NCI-H187 treated with DMSO at 0.1 percent for 48 hours (cell line): ENCODE measurements at regions not wholly inside any gene's neighbourhood (a gene's known extent, or its start where the extent isn't known, plus 50 kb on each side); places are given as distances from the start of the nearest gene placed in this dataset.
"Not testable (repeated sequence)": the region's sequence is repeated elsewhere in the genome, so short reads cannot be mapped to it uniquely, and the experiment has no call there.

ENCODE experiments used
- DNase-seq: peaks from one replicate; lab custom pipeline; 2025; lab: John Stamatoyannopoulos, UW

DNA sequence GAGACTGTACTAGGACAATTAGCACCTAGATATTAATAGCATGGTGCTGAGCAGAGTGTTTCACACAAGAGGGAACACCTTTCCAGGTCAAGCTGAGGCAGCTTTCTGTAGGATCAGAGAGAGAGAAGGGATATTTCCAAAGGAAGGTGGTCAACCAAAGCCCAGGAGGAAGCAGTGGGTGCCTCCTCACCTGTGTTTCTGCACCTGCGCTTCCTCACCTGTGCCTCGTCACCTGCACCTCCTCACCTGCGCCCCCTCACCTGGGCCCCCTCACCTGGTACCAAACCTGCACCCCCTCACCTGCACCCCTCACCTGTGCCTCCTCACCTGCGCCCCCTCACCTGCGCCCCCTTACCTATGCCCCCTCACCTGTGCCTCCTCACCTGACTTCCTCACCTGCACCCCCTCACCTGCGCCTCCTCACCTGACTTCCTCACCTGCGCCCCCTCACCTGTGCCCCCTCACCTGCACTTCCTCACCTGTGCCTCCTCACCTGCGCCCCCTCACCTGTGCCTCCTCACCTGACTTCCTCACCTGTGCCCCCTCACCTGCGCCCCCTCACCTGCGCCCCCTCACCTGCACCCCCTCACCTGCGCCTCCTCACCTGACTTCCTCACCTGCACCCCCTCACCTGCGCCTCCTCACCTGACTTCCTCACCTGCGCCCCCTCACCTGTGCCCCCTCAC, 67.9 kb downstream of the TTLL2 start:
- no peak for DNase-seq

DNA sequence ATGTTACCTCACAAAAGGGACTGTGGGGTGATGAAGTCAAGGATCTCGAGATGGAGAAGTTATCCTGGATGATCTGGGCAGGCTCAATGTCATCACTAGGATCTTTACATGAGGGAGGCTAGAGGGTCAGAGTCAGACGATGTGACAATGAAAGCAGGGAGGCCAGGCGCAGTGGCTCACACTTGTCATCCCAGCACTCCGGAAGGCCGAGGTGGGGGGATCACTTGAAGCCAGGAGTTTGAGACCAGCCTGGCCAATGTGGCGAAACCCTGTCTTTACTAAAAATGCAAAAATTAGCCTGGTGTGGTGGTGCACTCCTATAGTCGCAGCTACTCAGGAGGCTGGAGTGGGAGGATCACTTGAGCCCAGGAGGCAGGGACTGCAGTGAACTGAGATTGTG, 68.8 kb downstream of the TTLL2 start:
- no peak for DNase-seq

DNA sequence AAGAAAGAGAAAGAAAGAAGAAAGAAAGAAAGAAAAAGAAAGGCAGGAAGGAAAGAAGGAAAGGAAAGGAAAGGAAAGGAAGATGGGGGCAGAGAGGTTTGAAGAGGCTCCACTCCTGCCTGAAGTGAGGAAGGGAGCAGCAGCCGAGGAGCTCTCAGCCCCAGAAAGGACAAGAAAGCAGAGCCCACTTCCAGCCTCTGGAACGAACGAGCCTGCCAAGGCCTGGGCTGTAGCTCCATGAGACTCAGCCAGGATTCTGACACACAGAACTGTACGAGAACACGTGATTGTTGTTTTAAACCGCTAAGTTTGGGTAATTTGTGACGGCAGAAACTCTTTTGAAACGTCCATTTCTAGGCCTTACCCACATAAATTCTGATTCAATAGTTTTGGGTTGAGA, 69.5 kb downstream of the TTLL2 start:
- no peak for DNase-seq

DNA sequence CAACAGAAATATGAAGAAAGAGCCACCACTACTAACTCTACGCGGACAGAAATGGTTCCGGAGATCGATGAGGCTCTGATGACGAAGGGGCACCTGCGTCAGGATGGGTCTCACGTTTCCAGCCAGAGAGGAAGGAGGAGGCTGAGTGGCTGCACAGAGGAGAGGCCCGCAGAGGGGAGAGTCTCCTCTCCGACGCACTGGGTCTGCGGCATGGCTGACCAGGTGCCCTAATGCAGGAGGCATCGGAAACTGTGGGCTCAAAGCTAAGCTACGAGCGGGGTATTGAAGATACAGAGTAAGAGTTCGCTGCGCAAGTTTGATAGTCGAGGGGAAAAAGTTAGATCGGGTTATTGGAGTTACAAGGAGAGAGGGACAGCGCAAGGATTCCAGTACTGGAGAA, 69.9 kb downstream of the TTLL2 start:
- DNase-seq = no peak

DNA sequence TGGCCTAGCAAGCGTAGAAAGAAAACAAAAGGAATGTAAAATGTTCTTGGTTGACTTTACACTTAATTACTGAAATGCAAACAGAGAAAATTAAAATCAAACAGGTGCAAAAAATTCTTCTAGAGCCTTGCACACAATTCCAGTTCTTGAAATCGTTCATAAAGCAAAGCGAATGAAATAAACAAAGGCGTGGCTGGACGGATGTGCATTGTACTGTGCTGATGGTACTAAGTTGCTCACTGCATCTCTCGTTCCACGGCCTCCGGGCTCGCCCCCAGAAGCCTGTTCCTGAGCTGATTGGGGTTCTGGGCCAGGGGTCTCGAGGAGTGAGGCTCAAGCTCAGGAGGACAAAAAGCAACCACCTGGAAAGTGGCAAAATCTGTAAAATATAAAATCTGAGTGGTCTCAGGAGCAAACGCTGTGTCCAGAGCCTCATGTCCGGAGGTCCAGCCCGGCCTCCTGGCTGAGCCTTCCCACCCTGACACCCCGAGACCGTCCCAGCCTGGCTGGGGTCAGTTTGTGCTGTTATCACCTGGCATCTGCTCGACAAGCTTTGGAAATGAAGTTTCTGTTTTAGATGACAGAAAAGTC, 71.3 kb downstream of the TTLL2 start:
- no peak for DNase-seq

DNA sequence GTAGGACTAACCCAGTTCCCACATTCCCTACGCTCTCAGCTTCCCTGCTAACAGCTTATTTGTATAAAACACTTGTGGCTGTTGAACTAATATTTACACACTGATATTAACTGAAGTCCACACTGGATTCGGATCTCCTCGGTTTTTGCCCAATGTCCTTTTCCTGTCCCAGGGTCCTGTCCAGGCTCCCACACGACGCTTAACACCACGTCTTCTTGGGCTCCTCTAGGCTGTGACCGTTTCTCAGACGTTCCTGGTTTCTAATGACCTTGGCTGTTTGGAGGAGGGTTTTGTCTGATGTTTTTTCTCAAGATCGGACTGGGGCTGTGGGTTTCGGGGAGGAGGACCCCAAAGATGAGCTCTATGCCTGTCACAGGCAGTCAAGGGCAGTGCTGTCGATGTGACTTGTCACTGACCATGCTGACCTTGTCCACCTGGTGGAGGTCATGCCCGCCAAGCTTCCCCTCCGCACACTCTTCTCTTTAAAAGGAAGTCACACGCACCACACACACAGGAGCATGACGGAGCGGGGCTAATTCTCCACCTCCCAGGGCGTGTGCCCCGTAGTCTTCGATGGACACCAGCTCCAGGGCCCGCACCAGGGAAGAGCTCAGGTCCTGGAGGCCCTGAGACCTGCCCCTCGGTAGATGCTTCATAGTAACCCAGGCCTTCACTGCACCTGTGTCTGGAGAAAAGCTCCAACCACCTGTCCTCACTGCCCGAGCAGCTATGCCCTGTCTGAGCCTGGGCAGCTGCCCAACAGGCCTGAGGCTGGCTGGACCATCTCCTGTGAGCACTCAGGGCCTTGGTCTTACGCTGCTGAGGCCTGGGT, 72.0 kb downstream of the TTLL2 start:
- DNase-seq = no peak

DNA sequence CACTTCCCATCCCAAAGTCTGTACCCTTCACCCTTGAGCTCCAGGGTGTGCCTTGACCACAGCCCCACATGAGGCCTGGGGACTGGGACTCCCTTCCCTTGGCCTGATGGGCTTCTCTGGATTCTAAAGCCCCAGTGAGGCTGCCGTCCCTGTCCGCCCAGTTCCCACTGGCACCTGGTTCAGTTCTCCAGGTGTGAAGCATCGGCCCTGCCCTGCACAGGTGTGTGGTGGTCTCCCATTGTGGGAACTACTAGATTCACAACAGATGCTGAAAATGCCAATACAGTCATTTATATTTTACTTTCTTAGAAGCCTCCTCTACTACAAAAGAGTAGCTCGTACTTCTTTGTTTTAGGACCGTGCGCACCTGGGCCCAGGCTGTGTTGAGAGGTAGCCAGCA, 72.8 kb downstream of the TTLL2 start:
- no peak for DNase-seq

DNA sequence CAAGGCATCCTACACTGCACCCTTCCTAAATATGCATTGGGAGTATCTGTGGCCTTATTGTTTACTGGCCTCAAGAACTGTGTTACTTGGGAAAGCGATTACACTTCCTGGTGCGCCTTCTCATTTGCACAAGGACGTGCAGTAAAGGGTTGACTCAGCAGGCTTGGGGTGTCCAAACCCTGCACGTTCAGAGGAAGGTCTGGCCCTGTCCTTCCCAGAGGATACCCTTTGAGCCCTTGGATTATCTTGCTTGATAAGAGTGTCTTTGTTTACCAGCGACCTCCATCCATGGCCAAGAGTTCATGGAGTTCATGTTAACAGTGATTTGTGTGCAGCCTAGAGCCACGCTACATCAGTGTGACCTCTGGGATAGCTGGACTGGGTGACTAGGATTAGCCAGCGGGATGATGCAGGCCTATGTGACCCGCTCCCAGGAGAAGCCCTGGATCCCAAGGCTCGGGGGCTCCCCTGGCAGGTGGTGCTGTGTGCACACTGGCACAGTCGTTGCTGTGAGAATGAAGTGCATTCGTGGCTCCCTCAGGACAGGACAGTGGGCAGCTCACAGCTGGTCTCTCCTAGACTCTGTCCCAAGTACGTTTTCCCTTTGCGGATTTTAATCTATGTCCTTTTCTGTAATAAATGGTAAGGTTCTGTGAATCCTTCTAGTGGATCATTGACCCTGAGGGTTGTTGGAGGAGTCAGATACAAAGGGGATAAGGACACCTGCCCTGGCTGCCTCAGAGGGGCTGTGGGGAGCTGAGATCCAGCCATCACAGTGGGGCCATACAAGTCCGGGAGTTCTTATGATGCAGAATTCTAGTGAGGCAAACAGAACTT, 73.5 kb downstream of the TTLL2 start:
- DNase-seq = no peak

DNA sequence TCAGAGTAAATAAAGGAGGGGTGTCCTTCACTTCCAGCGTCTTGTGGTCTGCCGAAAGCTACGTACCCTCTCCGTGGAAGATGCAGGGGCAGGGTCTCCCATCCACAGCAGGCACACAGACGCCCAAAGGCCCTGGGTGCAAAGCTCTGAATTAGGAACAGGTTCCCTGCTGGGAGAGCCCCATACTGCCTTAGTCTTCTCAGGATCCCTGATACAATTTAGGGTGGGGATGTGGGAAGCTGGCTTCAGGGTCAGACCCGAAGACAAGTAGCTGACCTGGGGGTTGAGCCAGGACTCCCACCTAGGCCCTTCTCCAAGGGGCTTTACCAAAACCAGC, 74.1 kb downstream of the TTLL2 start:
- DNase-seq = no peak

DNA sequence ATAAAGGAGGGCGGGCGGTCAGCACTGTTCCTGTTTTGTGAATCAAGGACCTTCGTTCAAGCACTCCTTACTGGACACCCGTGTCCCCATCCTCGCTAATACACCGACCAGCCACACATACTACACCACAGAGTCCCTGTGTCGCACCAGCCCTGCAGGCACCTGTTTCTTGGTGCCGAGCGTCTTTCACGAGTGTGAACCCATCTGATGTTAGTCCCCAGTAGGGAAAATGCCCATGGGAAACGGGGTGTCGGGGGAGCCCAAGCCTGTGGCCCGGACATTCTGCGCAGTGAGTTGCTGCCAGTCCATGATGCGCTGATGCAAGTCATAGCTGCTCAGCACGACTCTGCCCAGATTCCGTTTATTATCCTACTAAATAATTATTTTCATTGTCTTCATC, 74.7 kb downstream of the TTLL2 start:
- DNase-seq = no peak

DNA sequence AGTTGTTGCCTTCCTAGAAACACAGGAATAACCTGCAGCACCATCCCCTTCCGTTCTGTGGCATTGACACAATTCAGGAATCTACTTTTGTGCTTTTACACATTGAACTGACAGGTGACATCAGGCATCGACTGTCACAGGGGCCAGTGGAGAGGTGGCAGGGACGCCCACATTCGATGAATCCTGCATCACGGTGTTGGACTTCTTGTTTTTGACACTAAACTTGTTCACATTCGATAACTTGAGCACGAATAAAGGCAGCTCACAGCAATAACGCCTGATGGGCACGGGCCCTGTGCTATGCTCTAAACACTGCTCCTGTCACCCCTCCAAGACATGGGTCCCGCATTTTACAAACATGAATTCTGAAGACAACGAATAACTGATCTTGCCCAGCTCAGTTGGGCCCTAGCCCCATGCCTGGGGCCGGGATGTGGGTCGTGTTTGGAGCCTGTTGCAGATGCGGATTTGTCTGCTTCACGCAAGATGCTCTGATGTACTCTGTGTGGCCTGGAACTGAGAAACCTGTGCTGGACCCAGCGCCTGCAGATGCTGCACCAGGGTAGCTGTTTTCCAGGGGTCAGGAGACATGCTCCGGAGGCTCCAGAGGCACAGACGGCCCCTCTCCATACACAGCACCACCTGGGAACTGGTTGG, 75.7 kb downstream of the TTLL2 start:
- no peak for DNase-seq

DNA sequence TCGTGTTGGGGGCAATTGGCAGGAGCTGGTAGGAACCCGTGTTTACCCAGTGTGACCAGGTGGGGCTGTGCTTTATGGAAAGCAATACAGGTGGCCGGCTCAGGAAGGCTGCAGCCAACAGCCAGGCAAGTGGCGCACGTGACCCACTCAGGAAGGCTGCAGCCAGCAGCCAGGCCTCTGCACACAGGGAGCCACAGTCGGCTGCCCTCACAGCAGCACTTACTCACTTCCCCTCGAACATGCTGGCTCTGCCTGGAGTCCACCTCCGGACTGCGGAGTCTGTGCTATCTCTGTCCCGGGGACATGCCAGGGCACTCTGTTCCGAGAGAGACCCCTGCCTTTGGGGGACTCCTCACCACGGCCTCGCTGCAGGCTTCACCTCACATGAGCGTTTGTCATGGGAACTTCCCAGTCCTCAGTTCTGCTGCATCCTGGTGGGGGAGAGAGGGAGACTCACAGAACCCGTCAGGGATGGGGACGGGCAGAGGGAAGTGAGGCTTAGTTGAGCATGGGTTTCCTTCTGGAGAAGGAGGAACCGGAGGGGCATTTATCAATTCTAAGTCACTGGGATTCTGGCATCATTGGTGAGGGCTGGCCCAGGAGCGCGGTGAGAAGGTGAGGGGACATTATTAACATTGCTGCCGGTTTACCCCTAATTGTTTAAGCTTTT, 76.8 kb downstream of the TTLL2 start:
- DNase-seq = peak; percentile 43

DNA sequence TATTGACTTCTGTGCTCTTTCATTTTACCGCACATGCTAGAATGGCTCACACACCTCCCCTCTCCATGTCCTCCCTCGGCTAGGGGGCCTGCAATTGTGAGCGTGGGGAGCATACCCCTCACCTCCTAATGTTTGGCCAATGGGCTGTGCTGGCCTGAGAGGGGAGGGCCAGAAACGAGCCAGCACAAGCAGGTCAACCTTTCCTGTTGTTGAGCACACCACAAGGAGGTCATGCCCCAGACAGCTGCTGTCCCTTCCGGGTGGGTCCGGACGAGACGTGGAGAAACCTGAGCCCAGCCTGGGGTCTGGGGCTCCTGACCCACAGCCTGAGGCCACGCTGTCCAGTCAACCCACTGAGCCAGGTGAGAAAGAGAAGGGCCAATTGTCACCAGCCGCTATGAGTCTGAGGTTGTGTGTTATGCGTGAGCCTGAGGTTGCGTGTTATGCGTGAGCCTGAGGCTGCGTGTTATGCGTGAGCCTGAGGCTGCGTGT, 77.4 kb downstream of the TTLL2 start:
- no peak for DNase-seq

DNA sequence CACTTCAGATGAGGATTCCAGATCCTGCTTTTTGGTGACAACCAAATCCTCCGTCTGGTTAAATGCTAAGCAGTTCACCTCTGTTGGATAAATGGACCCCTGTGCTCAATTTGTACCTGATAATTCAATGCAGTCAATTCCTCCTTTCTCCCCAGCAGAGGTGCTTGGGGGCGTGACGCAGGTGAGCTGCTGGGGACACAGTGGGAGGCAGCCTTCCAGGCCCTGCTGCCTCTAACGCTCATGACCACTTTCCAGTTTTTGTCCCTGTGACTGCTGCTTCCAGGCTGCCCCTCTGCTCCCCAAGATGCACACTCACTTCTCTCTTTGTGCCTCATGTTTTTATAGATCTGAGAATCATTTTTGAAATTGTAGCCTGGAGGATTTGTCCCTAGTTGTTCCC, 78.5 kb downstream of the TTLL2 start:
- DNase-seq = no peak

DNA sequence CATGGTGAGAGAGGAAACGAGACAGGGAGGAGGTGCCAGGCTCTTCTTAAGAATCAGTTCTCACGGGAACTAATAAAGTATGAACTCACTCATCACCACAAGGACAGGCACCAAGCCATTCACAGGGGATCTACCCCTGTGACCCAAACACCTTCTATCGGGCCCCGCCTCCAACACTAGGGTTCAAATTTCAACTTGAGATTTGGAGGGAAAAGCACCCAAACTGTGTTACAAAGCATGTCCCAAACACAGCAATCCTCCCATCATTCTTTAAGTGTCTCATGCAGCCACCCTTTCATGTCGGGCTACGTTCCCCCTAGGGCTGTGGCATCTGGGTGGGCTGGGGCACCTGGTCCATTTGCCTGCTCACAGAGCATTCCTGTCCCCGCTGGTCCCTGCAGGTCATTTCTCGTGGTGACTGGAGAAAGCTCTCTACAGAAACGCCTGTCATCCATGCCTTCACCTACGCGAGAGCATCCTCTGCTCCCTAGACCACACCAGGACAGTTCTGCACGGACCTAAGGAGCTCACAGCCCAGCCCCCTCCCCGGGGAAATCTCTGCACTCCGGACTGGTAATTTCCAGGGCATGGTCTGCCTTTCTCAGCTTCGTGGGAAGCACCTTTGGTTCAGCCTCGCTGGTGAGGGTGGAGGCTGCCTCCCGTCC, 79.6 kb downstream of the TTLL2 start:
- DNase-seq = no peak

DNA sequence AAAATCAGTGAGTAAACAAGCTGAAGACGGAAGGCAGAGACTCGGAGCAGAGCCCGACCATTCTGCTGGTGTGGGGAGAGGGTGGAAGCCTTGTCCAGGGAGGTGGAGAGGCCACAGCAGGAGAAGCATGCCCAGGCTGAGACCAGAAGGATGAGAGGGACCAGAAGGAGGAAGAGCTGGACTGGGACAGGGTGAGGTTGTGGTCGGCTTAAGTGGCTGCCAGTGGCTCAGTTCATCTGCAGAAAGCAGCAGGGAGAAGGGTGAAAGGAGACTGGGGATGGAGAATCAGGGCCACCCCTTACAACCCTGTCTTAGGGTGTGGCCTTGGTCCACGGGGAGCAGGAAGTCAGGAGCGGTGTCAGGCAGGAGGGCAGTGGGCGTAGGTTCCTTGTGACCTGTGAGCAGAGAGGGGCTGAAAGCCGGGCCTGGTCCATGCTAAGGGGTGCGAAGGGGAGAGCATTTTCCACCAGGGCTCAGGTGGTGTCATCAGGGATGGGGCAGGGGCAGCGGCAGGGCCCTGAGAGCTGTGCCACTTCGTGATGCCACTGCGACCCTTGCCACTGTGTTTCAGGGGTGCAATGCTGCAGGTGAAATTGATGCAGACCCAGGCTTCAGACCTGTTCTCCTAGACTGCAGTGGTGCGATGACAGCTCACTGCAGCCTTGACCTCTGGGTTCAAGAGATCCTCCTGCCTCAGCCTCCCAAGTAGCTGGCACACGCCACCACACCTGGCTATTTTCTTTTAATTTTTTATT, 81.1 kb downstream of the TTLL2 start:
- DNase-seq = no peak

DNA sequence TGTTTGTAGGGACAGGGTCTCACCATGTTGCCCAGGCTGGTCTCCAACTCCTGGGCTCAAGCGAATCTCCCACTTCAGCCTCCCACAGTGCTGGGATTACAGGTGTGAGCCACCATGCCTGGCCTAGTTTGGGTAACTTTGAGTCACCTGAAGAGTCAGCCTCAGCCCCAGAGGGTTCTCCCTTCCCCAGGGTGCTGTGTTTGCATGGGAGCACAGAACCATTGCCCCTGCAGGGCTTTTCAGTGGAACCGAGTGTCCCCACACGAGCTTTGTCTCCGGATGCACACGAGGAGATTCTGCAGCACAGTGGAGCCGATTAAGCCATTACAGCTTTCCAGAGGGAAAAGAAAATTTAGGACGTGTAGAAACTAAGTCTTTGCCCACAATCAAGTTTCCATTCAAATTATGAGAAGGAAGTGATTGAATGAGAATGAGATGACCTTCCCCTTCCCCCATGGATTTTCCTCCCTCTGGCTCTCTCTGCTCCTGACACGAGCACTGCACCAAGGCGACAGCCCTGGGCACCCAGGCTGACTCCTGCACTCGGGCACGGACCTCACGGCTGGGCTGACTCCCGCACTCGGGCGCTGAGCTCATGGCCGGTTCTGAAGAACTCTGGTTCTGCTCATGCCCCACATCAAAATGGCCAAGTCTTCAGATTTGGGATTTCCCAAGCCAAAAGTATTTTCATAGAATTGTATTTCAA, 81.8 kb downstream of the TTLL2 start:
- not testable (repeated sequence) for DNase-seq

DNA sequence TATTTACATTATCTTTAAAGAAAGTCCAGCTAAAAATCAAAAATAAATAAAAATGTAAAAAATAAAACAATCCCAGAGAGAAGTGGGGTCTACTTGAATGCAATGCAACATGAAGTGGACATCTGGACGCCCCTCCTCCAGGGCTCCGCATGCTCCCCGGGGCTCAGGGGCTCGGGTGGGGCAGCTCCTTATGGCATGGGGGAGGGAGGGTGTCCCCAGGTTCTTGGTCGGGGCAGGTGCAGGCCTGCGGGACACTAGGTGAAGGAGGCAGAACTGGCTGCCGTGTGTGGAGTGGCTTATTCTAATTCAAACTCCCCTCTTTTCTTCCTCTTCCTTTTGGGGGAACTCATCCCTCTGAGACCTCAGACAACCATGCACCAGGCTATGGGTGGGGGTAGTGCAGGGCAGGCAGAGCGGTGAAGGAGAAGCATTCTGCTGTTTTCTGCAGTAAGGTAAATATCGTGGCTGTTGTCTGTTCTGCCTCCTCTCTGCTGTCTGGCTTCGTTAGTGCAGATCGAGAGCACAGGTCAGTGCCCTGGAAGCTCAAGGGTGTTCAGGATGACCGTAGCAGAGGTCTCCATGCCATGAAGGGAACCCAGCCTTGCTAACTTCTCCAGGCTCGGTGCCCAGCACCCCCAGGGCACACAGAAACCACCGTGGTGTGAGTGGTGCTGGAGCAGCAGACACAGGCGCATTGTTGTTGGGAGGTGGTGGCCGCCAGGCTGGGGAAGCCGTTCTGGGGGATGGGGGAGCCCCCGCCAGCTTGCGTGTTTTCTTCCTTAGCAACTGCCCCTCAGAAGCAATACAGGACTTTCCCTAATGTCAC, 82.6 kb downstream of the TTLL2 start:
- no peak for DNase-seq
